ENCODE measurements at regions not wholly inside any gene's neighbourhood (a gene's known extent, or its start where the extent isn't known, plus 50 kb on each side); places are given as distances from the start of the nearest gene placed in this dataset.

GRCh38 chr16:62564291-62564690, 528.1 kb upstream of the CDH8 start:
- no peak for DNase-seq (ENCODE audit: low spot score)

- DNase-seq (ENCODE audit: low spot score), result no peak
Measured at GRCh38 chr16:62562121-62562520, 525.9 kb upstream of the CDH8 start.

DNA sequence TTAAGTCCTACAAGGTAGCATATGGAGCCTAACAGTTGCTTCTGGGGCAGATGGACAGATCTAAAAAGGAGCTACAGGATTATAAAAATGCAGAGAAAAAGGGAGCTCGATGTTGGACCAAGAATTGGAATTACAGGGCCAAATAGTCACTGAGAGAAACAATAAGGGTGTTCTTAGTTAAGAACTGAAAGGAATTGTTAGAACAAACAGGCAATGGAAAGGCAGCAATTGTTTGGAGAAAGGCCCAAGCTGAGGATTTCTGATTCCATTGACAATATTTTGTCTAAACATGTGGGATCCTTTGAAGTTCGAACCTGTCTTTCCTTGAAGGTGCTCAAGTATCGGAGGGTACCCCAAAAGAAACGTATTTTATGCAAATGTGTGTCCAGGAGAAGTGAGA, 513.6 kb upstream of the CDH8 start:
- DNase-seq (ENCODE audit: low spot score), result peak; percentile 49

- no peak for DNase-seq (ENCODE audit: low spot score)
Measured at GRCh38 chr16:62548095-62548494, 511.9 kb upstream of the CDH8 start.

GRCh38 chr16:62546701-62547100, 510.5 kb upstream of the CDH8 start:
- no peak for DNase-seq (ENCODE audit: low spot score)

DNA sequence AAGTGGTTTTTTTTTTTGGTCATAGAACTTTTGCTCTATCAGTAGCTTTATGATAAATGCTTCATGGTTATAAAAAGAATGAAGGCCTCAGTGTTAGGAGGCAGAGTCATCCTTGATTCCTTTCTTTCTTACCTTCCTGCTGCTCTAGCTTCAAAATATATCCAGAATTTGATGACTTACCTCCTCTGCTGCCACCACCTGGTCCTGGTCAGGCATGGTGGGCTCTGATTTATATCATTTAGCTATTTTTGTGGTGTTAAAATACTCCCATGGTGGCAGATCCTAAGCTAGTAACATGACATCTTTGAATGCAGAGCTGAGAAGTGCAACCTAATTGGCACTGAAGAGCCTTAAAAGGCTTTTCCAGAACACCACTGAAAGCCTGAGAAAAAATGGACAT, 508.8 kb upstream of the CDH8 start:
- no peak for DNase-seq (ENCODE audit: low spot score)

GRCh38 chr16:62543516-62543915, 507.3 kb upstream of the CDH8 start:
- DNase-seq (ENCODE audit: low spot score), result no peak

DNA sequence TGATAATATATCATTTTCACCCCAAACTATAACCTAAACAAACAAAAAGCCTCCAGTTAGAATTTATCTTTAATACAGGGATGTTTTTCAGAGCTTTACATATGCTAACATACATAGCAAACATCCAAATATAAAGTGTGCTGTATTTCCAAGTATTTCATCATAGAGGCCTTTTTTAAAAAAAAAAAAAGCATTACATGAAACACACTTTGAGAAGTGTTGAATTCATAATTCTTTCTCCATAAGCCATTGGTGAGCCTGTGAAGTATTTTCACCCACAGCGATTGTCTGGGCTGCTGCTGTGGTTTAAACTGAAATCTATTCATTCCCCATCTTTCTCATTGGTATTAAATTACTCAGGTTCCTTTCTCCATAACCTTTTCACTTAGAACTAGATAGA, 503.4 kb upstream of the CDH8 start:
- no peak for DNase-seq (ENCODE audit: low spot score)

- DNase-seq (ENCODE audit: low spot score), result no peak
Measured at GRCh38 chr16:62530426-62530825, 494.2 kb upstream of the CDH8 start.

DNA sequence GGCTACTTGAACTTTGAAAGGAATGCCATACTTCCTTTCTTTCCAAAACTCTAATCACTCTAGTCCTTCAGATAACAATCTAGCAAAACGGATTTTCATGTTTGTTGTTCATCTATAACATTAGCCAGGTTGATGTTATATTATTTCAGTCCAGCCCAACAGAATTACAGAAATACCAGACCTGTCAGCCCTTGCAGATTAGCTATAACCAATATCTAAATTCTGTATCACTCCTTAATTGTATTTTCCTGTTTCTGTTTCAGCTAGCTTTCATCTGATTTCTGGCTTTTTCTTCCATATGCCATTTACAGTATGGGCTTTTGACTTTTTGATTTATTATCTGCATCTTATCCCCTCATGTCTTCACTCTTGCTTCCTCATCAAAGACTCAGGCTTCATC, 479.8 kb upstream of the CDH8 start:
- DNase-seq (ENCODE audit: low spot score), result no peak

- DNase-seq (ENCODE audit: low spot score), result no peak
Measured at GRCh38 chr16:62503073-62503472, 466.8 kb upstream of the CDH8 start.

DNA sequence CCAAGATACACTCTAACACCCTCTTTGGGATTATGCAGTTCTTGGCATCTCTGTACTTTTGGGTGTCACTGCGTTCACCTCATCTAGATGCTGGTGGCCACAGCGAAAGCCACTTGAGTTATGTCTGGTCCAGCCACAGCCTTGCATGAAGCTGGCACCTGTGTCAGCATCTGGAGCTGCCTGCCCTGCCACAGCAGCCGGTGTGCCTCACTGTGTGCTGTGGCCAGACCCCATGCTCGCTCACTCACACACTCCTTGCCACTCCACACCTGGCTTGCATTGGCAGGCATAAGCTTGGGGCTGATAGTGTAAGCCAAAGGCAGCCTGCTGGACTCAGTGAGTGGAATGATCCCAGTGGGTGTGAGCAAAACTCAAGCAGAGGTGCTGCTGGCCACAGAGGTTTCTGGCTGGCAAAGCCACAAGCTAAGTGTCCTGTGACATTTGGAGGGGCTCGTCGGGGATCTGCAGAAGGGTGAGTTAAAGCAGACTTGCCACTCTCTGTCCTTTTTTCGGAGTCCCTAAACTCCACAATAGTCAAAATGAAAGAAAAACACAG, 442.7 kb upstream of the CDH8 start:
- DNase-seq (ENCODE audit: low spot score), result no peak

DNA sequence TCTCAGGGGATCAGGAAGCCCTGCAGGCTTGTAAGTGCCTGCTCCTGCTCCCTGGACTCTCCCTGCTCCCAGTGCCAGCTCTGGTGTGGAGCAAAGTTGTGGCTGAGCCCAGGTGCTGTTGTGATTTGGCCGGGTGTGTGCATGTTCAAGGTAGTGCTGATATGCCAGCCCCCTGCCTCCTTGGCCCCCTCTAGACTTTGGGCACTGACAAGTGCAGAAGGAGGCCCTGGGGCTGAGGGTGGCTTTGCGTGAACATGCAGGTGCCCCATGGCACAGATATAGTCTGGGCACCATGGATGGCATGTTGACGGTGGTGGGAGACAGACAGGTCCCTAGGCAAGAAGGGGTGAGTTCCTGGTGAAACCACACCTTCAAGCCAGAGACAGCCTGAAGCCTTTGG, 441.6 kb upstream of the CDH8 start:
- DNase-seq (ENCODE audit: low spot score), result no peak

DNA sequence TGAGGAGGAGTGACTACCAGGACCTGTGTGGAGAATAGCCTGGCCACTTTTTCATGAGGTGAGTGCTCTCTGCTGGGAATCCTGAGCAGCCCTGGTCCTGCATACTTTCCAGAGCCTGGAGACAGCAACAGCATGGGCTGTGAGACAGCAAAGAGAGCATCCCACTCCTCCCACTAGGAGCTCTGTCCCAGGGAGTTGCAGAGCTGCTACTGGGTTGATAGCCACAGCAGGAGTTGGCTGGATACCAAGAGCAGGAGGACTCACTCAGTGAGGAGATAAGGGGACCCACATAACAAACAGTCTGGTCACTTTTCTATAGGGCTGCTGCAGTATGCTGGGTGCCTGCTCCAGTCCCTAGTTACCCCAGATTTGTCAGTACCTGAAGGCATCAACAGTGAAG, 439.3 kb upstream of the CDH8 start:
- DNase-seq (ENCODE audit: low spot score), result no peak

DNA sequence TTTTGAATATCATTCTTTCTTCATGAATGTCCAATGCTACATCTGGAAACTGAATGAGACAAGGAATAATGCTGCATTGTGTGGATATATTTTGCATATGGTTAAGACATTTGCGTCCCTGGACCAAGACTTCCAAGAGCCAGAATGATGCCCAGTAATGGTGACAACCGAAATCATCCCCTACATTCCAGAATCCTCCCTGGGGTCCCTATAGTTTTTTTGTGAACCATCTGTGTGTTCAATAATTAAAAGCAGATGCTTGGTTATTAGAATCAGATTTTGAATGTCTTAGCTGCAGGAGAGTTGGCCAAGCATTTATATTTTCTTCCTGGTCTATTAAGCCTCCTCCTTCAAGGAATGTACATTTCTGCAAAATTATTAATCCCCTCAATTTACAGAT, 426.7 kb upstream of the CDH8 start:
- DNase-seq (ENCODE audit: low spot score), result no peak

- no peak for DNase-seq (ENCODE audit: low spot score)
Measured at GRCh38 chr16:62450291-62450690, 414.1 kb upstream of the CDH8 start.

GRCh38 chr16:62445909-62446308, 409.7 kb upstream of the CDH8 start:
- DNase-seq (ENCODE audit: low spot score), result no peak

- no peak for DNase-seq (ENCODE audit: low spot score)
Measured at GRCh38 chr16:62424206-62424605, 388.0 kb upstream of the CDH8 start.

- DNase-seq (ENCODE audit: low spot score), result no peak
Measured at GRCh38 chr16:62408760-62409159, 372.5 kb upstream of the CDH8 start.

DNA sequence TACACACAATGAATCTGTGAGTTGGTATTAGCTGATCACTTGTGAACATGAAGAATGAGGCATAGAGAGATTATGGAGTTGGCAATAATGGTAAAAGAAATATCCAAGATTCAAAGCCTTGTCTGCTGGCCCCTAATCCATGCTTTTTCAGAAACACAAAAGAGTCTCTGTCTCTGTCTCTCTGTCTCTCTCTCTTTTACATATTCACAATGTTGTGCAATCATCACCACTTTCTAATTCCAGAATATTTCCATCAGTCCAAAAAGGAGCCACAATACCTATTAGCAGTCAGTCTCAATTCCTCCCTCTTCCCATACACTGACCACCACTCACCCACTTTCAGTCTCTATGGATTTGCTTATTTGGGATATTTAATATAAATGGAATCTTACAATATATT, 370.1 kb upstream of the CDH8 start:
- no peak for DNase-seq (ENCODE audit: low spot score)

DNA sequence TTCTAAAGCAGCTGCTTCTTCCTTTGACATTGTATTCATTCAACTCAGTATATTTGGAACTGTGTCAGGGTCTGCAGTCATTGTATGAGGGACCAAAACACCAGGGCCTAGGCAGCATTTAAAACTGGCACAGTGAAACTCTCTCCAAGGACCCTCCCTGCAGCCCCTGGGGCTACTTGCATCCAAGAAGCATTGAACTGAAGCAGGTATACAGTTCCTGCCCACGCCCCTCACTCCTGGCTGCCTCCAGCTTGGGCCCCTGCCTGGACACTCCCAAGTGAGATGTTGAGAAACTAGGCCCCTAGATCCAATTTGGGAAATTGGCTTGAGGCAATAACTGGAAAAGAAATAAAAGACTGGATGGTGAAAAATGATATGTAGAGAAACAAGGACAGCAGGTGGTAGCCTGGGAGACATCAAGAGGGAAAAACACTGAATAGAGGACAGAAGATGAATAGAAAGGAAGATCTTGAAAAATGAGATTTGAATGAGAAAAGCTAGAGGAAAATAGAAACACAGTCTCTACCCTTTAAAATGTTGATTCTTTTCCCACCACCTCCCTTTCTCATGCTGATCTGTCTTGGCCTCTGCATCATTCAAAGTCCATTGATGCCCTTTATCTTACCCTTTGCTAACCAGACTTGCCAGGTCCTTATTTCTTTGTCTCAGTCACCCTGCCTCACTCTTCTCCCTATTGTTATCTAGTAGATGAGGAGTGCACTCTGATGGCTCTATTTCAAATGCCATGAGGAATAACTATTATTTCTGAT, 368.8 kb upstream of the CDH8 start:
- DNase-seq (ENCODE audit: low spot score), result no peak

DNA sequence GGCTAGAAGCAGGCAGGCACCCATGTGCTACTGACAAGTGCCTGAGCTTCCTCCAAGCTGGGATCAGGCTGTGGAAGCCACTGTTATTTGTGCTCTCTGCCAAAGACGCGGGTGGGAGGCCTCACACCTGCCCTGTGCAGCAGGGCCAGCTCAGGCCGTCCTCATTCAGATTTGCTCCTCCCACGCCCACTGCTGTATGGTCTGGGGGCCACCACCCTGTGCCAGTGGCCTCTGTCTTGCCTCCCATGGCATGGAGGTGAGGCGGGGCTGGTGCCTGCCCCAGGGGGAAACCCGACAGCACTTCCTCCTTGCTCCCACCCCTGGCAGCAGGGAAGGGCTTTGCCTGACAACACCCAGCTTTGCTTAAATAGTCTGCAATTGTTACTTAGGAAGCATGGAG, 356.5 kb upstream of the CDH8 start:
- no peak for DNase-seq (ENCODE audit: low spot score)

GRCh38 chr16:62391940-62392339, 355.7 kb upstream of the CDH8 start:
- DNase-seq (ENCODE audit: low spot score), result no peak

DNA sequence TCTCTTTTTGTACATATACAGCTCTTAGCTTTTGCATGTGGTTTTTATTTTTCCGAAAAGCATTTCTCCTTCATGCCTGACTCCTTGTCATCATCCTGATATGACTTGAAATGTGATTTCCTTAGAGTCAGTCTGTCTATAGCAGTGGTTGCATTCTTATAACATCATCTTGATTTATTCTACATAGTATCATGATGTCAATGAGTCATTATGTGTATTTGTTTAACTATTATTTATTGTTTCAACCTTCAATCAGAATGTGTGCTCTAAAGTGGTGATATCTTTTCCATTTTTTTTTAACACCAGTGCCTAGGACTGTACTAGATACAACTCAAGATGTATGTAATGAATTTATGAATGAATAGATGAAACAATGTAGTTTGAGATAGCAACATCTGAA, 354.9 kb upstream of the CDH8 start:
- DNase-seq (ENCODE audit: low spot score), result no peak
